ENCODE measurements at regions not wholly inside any gene's neighbourhood (a gene's known extent, or its start where the extent isn't known, plus 50 kb on each side); places are given as distances from the start of the nearest gene placed in this dataset.

- Mint-ChIP-seq H3K27me3 (no peaks in the 10 kb centered on the region), H3K4me1 (ENCODE audit: low read depth) (no peaks in the 10 kb centered on the region), H3K36me3 (ENCODE audit: insufficient read depth) (no peaks in the 10 kb centered on the region), H3K4me3 (ENCODE audit: low read depth) (no peak overlapping the region), H3K27ac (no peak overlapping the region), H3K9me3 (ENCODE audit: low read depth) (no peaks in the 10 kb centered on the region)
- no peak for TF ChIP-seq CTCF (IDR thresholded peaks at IDR 0.05; ENCODE audit: unreplicated experiment)
- DNase-seq (ENCODE audit: low spot score, unreplicated experiment): no peak
Measured at GRCh38 chr4:180310616-180311015, 1932.6 kb upstream of the TENM3 start.

DNA sequence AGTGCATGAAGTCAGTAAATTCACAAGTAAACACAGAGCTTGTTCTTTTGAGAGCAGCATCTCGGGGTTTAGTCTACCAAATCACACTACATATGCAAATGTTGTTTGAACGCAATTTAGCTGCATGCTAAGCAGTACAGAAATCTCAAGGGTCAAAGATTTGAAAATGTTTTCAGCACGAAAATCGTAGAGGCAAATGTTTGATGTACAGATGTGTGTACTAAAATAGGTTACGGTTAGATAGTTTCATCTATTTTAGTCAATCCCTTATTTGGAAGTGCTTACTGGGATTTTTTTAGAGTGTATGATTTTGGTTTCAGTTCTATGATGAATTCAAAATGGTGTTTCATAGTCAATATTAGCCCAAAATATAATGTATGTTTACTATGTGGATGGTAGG lies 1928.2 kb upstream of the TENM3 start:
- Mint-ChIP-seq H3K4me3 (ENCODE audit: low read depth) (no peak overlapping the region), H3K9me3 (ENCODE audit: low read depth) (no peaks in the 10 kb centered on the region), H3K27me3 (no peaks in the 10 kb centered on the region), H3K27ac (no peak overlapping the region), H3K4me1 (ENCODE audit: low read depth) (peaks cover 4% of the 10 kb centered on the region), H3K36me3 (ENCODE audit: insufficient read depth) (no peaks in the 10 kb centered on the region)
- no peak for DNase-seq (ENCODE audit: low spot score, unreplicated experiment)
- TF ChIP-seq CTCF (IDR thresholded peaks at IDR 0.05; ENCODE audit: unreplicated experiment): no peak

GRCh38 chr4:180330521-180330920 lies 1912.7 kb upstream of the TENM3 start:
- no peak for DNase-seq (ENCODE audit: low spot score, unreplicated experiment)
- Mint-ChIP-seq H3K4me3 (ENCODE audit: low read depth) (no peak overlapping the region), H3K4me1 (ENCODE audit: low read depth) (peaks cover 3% of the 10 kb centered on the region), H3K27ac (no peak overlapping the region), H3K36me3 (ENCODE audit: insufficient read depth) (no peaks in the 10 kb centered on the region), H3K9me3 (ENCODE audit: low read depth) (no peaks in the 10 kb centered on the region), H3K27me3 (no peaks in the 10 kb centered on the region)
- no peak for TF ChIP-seq CTCF (IDR thresholded peaks at IDR 0.05; ENCODE audit: unreplicated experiment)

GRCh38 chr4:180333162-180333561 lies 1910.0 kb upstream of the TENM3 start:
- Mint-ChIP-seq H3K27me3 (no peaks in the 10 kb centered on the region), H3K27ac (no peak overlapping the region), H3K9me3 (ENCODE audit: low read depth) (peaks cover 9% of the 10 kb centered on the region), H3K4me1 (ENCODE audit: low read depth) (peaks cover 2% of the 10 kb centered on the region), H3K36me3 (ENCODE audit: insufficient read depth) (no peaks in the 10 kb centered on the region), H3K4me3 (ENCODE audit: low read depth) (no peak overlapping the region)
- TF ChIP-seq CTCF (IDR thresholded peaks at IDR 0.05; ENCODE audit: unreplicated experiment): no peak
- no peak for DNase-seq (ENCODE audit: low spot score, unreplicated experiment)

- H3K9me3 Mint-ChIP-seq (ENCODE audit: low read depth): peaks cover 9% of the 10 kb centered on the region
- no peaks in the 10 kb centered on the region for H3K27me3 Mint-ChIP-seq
- no peaks in the 10 kb centered on the region for H3K4me1 Mint-ChIP-seq (ENCODE audit: low read depth)
- no peak for DNase-seq (ENCODE audit: low spot score, unreplicated experiment)
- H3K36me3 Mint-ChIP-seq (ENCODE audit: insufficient read depth): no peaks in the 10 kb centered on the region
- no peak overlapping the region for H3K4me3 Mint-ChIP-seq (ENCODE audit: low read depth)
- H3K27ac Mint-ChIP-seq: no peak overlapping the region
- no peak for TF ChIP-seq CTCF (IDR thresholded peaks at IDR 0.05; ENCODE audit: unreplicated experiment)
Measured at GRCh38 chr4:180335566-180335965, 1907.6 kb upstream of the TENM3 start.
